ENCODE measurements at regions not wholly inside any gene's neighbourhood (a gene's known extent, or its start where the extent isn't known, plus 50 kb on each side); places are given as distances from the start of the nearest gene placed in this dataset.

DNA sequence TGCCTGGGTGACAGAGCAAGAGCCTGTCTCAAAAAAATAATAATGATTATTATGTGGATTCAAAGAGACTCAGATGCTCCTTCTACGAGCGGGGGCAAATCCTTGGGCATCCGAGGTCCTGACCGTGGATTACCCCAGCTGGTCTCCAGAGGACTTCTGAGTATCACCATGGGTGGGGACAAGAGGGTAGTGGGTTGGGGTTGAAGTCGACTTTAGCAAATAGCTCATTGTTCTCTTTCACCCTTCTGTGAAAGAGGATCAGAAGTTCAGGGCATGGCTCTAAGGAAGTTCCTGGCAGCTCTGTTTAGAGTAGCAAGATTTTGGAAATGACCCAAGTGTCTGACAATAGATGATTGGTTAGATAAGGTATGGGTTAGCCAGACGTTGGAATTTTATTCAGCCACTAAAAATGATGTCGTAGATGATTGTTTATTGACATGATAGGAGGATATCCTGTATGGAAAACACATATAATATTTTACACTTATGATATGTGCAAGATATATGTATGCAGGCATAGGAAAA, 59.0 kb upstream of the SPRED2 start:
- no peak overlapping the region for H2BK20ac ChIP-seq (ENCODE audit: low read length)
- no peak overlapping the region for H3K4me3 ChIP-seq (ENCODE audit: extremely low read depth in 1 of 4, insufficient read depth in 2 of 4, low read depth in 3 of 4, low read length in 4 of 4)
- no peak overlapping the region for H2BK12ac ChIP-seq (ENCODE audit: low read depth, low read length)
- POLR2A ChIA-PET (ENCODE audit: partially characterized antibody), result no interaction called here
- H3K9me3 ChIP-seq (ENCODE audit: insufficient read depth in 2 of 2, low read depth in 1 of 2, low read length in 1 of 2), result no peaks in the 10 kb centered on the region
- no peak overlapping the region for H3K4ac ChIP-seq (replicated peaks; ENCODE audit: insufficient read length, low read depth, low read length)
- H2AFZ ChIP-seq (ENCODE audit: low read length), result no peak overlapping the region
- CTCF ChIA-PET (ENCODE audit: partially characterized antibody), result interaction anchor here (1.0 kb wide), 1 partner anchor 13 kb away, joined by 3 read pairs; no protein-coding TSS in a partner anchor
- no peak overlapping the region for H4K5ac ChIP-seq (ENCODE audit: insufficient read length, low read depth, low read length)
- no peak for DNase-seq (ENCODE audit: low read depth in 1 of 2, low spot score in 2 of 2)
- H3K4me1 ChIP-seq (replicated peaks in 1 of 4; ENCODE audit: control insufficient read depth in 3 of 4, insufficient read depth in 4 of 4, low read length in 3 of 4), result peaks cover 0 to 7% (median 0%) of the 10 kb centered on the region in 4 experiments; a peak in 1 of 7 replicates
- no peak overlapping the region for H2BK15ac ChIP-seq (ENCODE audit: low read length)
- no peak overlapping the region for H2BK5ac ChIP-seq (ENCODE audit: low read depth, low read length)
- no peaks in the 10 kb centered on the region for H3K27me3 ChIP-seq (replicated peaks in 1 of 4; ENCODE audit: control insufficient read depth in 3 of 4, extremely low read depth in 1 of 4, insufficient read depth in 3 of 4, low read length in 3 of 4)
- H3K36me3 ChIP-seq (ENCODE audit: control insufficient read depth in 2 of 4, insufficient read depth in 4 of 4, low read length in 3 of 4), result no peaks in the 10 kb centered on the region
- no peak for FAIRE-seq
- no peaks in the 10 kb centered on the region for H3K23me2 ChIP-seq (ENCODE audit: low read depth, low read length)
- no peak overlapping the region for H2BK120ac ChIP-seq (replicated peaks; ENCODE audit: low read depth, low read length)
- no peak overlapping the region for H4K91ac ChIP-seq (replicated peaks; ENCODE audit: insufficient read length, low read length)
- no peak overlapping the region for H3K27ac ChIP-seq (ENCODE audit: low read depth, low read length)
- no peak overlapping the region for H4K8ac ChIP-seq (ENCODE audit: extremely low read depth, insufficient read depth, low read length)
- 91% methylated on average over 7 of the region's 7 CpGs; no CpG with 5 or more reads in 1 of the 2 experiments for WGBS, 2 experiments (ENCODE audit: extremely low coverage in 1 of 2, insufficient coverage in 1 of 2, insufficient read length in 1 of 2, insufficient replicate concordance in 2 of 2, low coverage in 1 of 2, low lambda C conversion rate in 2 of 2, missing lambda C conversion rate in 1 of 2)
- no peaks in the 10 kb centered on the region for H4K20me1 ChIP-seq (replicated peaks in 1 of 2; ENCODE audit: control insufficient read depth in 1 of 2, insufficient read depth in 2 of 2, low read length in 2 of 2)
- H3K79me2 ChIP-seq (ENCODE audit: control insufficient read depth in 1 of 2, insufficient read depth in 2 of 2, low read length in 2 of 2), result no peaks in the 10 kb centered on the region
- no peak overlapping the region for H3K4me2 ChIP-seq (ENCODE audit: insufficient read depth in 1 of 2, low read depth in 2 of 2, low read length in 2 of 2)
- H3K14ac ChIP-seq (ENCODE audit: insufficient read length), result no peak overlapping the region
- H2AK5ac ChIP-seq (ENCODE audit: low read depth, low read length), result no peak overlapping the region
- no peak overlapping the region for H3K23ac ChIP-seq (ENCODE audit: insufficient read length)
- no peak overlapping the region for H3K56ac ChIP-seq (replicated peaks; ENCODE audit: insufficient read length, low read depth, low read length)
- no peak overlapping the region for H3K9ac ChIP-seq (replicated peaks in 1 of 4; ENCODE audit: extremely low read depth in 1 of 4, low read depth in 3 of 4, low read length in 3 of 4)
- no peak overlapping the region for H3K18ac ChIP-seq (ENCODE audit: extremely low read depth, low read length)
- H3K79me1 ChIP-seq (ENCODE audit: low read depth, low read length), result no peaks in the 10 kb centered on the region
- TF ChIP-seq SIN3A (conservative IDR thresholded peaks at IDR 0.05 in 1 of 2, IDR thresholded peaks at IDR 0.05 in 1 of 2; ENCODE audit: low read depth in 1 of 2, low read length in 2 of 2), result no peak
